OCI-LY3 (cell line): ENCODE measurements at regions not wholly inside any gene's neighbourhood (a gene's known extent, or its start where the extent isn't known, plus 50 kb on each side); places are given as distances from the start of the nearest gene placed in this dataset.

Experiments used
- CTCF ChIP-seq: fragments of 200-600, 300-600 bp; sonication (generic); IDR thresholded peaks from 2 replicates; pipeline ENCODE4 v1.5.1; 2014; ENCODE audit warnings: antibody characterized with exemption, low read length, low read depth
- EZH2phosphoT487 ChIP-seq: fragments of 200-600 bp; shearing (Covaris generic); IDR thresholded peaks from 2 replicates; pipeline ENCODE4 v1.6.1; 2018; ENCODE audit warnings: antibody characterized with exemption, mixed run types, low read depth

- TF ChIP-seq CTCF (no peak), EZH2phosphoT487 (no peak)
These were observed 246.2 kb upstream of the AKR1E2 start for GRCh38 chr10:4579844-4580243.
